Epithelial cell of proximal tubule (primary cell): ENCODE measurements at regions not wholly inside any gene's neighbourhood (a gene's known extent, or its start where the extent isn't known, plus 50 kb on each side); places are given as distances from the start of the nearest gene placed in this dataset.

Experiments used
- DNase-seq: peaks from one replicate; pipeline ENCODE4 v3.0.0-alpha.2; 2011; ENCODE audit warnings: low read depth
- H3K4me3 ChIP-seq: 2 replicates; pipeline ENCODE4 v1.5.1; 2011; ENCODE audit warnings: low read depth, mild to moderate bottlenecking, low read length
- TF ChIP-seq, protein P1 (sequence below): conservative IDR thresholded peaks from 2 replicates; pipeline ENCODE4 v1.5.1; 2012; ENCODE audit warnings: low read depth, mild to moderate bottlenecking, low read length

DNA sequence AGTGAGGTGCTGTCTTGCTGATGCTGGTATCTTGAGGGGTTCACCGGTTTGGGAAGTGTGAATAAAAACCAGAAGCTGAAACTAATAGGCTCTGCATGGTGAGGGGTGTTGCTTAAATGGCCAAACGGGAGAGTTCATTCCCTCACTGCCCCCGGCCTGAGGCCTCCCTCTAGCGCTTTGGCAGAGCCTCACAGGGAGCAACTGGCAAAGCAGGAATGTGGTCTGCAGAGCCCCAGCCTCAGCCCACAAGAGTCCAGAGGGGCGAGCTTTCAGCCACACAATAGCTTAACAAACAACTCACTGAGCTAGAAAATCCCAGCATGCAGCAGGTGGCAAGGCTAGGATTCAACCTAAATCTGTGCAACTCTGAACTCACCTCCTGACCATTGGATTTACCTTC lies 234.8 kb downstream of the MED10 start:
- TF ChIP-seq, protein P1, sequence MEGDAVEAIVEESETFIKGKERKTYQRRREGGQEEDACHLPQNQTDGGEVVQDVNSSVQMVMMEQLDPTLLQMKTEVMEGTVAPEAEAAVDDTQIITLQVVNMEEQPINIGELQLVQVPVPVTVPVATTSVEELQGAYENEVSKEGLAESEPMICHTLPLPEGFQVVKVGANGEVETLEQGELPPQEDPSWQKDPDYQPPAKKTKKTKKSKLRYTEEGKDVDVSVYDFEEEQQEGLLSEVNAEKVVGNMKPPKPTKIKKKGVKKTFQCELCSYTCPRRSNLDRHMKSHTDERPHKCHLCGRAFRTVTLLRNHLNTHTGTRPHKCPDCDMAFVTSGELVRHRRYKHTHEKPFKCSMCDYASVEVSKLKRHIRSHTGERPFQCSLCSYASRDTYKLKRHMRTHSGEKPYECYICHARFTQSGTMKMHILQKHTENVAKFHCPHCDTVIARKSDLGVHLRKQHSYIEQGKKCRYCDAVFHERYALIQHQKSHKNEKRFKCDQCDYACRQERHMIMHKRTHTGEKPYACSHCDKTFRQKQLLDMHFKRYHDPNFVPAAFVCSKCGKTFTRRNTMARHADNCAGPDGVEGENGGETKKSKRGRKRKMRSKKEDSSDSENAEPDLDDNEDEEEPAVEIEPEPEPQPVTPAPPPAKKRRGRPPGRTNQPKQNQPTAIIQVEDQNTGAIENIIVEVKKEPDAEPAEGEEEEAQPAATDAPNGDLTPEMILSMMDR = no peak
- H3K4me3 ChIP-seq = no peak overlapping the region
- no peak for DNase-seq

DNA sequence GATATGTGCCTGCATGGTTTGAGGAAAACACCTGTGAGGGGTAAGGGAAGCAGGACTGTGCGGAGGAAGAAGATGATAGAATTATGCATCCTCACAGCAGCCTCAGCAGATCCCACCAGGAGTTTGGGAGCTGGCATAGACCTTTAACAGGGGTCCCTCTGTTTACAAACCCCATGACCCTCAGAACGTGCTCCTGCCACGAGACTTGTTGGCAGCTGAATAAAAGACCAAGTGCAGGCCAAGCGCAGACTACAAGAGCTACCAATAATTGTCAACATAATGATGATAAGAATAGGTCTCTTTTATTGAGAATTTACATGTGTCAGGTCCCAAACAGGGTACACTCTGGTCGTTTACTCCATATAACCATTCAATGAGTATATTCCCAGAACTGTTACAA lies 236.0 kb downstream of the MED10 start:
- no peak overlapping the region for H3K4me3 ChIP-seq
- no peak for DNase-seq
- TF ChIP-seq, protein P1 = no peak

DNA sequence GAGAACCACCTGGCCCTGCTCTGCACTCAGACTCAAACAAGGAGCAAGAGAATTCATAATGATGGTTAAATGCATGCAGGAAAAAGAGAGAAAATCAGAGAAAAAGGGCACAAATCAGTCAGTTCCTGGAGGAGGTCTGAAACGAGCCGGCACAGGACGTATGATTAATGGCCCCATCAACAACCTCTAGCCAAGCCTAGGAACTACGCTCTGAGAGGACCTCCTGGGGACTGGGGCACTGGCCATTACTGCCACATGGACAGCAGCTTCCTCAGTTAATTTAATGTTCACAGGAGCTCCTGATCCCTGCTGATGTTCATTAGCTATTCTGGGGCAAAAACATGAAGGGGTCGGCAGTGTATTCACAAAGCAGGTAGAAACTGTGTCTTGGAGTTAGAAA lies 238.1 kb downstream of the MED10 start:
- TF ChIP-seq, protein P1 = no peak
- H3K4me3 ChIP-seq = no peak overlapping the region
- no peak for DNase-seq

GRCh38 chr5:6135977-6136376 lies 242.4 kb downstream of the MED10 start:
- H3K4me3 ChIP-seq = no peak overlapping the region
- TF ChIP-seq, protein P1 = no peak
- no peak for DNase-seq

GRCh38 chr5:6134281-6134680 lies 244.1 kb downstream of the MED10 start:
- no peak overlapping the region for H3K4me3 ChIP-seq

GRCh38 chr5:6125781-6126180 lies 252.6 kb downstream of the MED10 start:
- TF ChIP-seq, protein P1 = no peak
- no peak for DNase-seq
- no peak overlapping the region for H3K4me3 ChIP-seq

More at GRCh38 chr5:6134281-6134680, 244.1 kb downstream of the MED10 start:
- TF ChIP-seq, protein P1 = no peak
- no peak for DNase-seq

DNA sequence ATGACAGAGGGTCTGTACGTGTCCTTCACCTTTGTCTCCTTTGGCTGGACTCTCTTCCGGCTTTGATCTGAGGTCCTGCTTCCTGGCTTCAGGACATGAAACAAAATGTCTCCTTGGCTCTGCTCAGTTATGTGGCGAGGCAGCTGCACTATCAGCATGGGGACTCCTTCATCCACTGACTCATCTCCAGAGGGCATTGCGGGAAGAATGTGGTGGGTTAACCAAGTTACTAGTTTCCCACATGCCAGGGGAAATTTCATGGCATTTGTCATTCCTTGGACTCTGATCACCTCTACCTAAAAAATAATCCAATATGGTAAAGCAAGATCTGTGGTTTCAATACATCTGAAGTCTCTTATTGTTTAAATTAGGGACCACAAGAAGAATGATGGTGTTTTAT lies 259.7 kb downstream of the MED10 start:
- no peak overlapping the region for H3K4me3 ChIP-seq
- DNase-seq = no peak
- TF ChIP-seq, protein P1 = no peak
